H1 (cell line): ENCODE measurements at regions not wholly inside any gene's neighbourhood (a gene's known extent, or its start where the extent isn't known, plus 50 kb on each side); places are given as distances from the start of the nearest gene placed in this dataset.

Experiments used
- CEBPB ChIP-seq: IDR thresholded peaks from 2 replicates; pipeline ENCODE4 v1.6.1; 2012; ENCODE audit warnings: low read depth, low read length
- GTF2F1 ChIP-seq: IDR thresholded peaks from 2 replicates; pipeline ENCODE4 v1.6.1; 2012; ENCODE audit warnings: low read depth, low read length, improper control_type of control experiment, borderline replicate concordance
- RBBP5 ChIP-seq: IDR thresholded peaks from 2 replicates; pipeline ENCODE4 v1.7.1; 2012; ENCODE audit warnings: low read depth, mild to moderate bottlenecking, inconsistent platforms, low read length, moderate library complexity, borderline replicate concordance
- SP4 ChIP-seq: IDR thresholded peaks from 2 replicates; pipeline ENCODE4 v1.6.1; 2012; ENCODE audit warnings: low read length, inconsistent platforms
- TF ChIP-seq, protein P1 (sequence below), 3 experiments: IDR thresholded peaks; 1 replicate in 2 of 3; 2 replicates in 1 of 3; pipeline versions ENCODE4 v1.5.1 to v1.6.1; 2011; ENCODE audit warnings: low read length in 3 of 3, mild to moderate bottlenecking in 3 of 3, inconsistent platforms in 2 of 3, low read depth in 1 of 3, moderate library complexity in 1 of 3; ENCODE audit not compliant: insufficient read depth in 1 of 3; ENCODE audit errors: control extremely low read depth in 1 of 3

DNA sequence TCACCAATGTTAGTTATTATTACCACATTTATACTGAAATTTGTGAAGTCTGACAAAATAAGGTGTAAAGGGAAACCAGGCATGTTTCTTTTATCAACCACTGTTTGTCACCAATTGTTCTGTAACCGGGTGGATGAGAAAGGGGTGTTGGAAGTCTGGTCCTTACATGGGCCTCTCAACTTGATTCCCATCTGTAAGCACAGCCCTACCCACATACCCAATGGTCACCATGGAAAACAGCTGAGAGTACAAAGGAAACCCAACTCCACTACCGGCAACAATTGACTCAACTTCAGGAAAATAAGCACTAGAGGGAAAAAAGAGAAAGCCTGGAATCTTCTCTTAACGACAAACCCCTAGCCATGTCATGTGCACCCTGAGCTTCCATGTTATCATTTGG lies 70.8 kb upstream of the PTCHD1 start (continued):
- TF ChIP-seq SP4 (no peak), RBBP5 (no peak), GTF2F1 (no peak), CEBPB (no peak)
- TF ChIP-seq, protein P1, sequence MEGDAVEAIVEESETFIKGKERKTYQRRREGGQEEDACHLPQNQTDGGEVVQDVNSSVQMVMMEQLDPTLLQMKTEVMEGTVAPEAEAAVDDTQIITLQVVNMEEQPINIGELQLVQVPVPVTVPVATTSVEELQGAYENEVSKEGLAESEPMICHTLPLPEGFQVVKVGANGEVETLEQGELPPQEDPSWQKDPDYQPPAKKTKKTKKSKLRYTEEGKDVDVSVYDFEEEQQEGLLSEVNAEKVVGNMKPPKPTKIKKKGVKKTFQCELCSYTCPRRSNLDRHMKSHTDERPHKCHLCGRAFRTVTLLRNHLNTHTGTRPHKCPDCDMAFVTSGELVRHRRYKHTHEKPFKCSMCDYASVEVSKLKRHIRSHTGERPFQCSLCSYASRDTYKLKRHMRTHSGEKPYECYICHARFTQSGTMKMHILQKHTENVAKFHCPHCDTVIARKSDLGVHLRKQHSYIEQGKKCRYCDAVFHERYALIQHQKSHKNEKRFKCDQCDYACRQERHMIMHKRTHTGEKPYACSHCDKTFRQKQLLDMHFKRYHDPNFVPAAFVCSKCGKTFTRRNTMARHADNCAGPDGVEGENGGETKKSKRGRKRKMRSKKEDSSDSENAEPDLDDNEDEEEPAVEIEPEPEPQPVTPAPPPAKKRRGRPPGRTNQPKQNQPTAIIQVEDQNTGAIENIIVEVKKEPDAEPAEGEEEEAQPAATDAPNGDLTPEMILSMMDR (IDR thresholded peaks at IDR 0.05; ENCODE audit: control extremely low read depth in 1 of 3, insufficient read depth in 1 of 3, low read depth in 1 of 3, low read length in 3 of 3), result no peak
